Peyer's patch (tissue), 4 donors: ENCODE measurements at regions not wholly inside any gene's neighbourhood (a gene's known extent, or its start where the extent isn't known, plus 50 kb on each side); places are given as distances from the start of the nearest gene placed in this dataset.

Experiments
- DNase-seq, 3 donors: peaks; one replicate each; pipeline ENCODE4 v3.0.0-alpha.2; 2017 to 2019
- H3K27ac ChIP-seq, 4 donors: fragments of 200-600 bp; sonication (generic); one replicate each; pipeline ENCODE4 v1.5.1; 2016 to 2019
- H3K27me3 ChIP-seq, 2 donors: fragments of 200-600 bp; sonication (generic); one replicate each; pipeline ENCODE4 v1.5.1; 2019
- H3K36me3 ChIP-seq, 3 donors: fragments of 200-600 bp; sonication (generic); one replicate each; pipeline ENCODE4 v1.5.1; 2016 to 2019
- H3K4me1 ChIP-seq, 4 donors: fragments of 200-600 bp; sonication (generic); one replicate each; pipeline ENCODE4 v1.5.1; 2016 to 2019
- H3K4me3 ChIP-seq, 4 donors: fragments of 200-600 bp; sonication (generic); 1 replicate in 3 of 4; 2 replicates in 1 of 4; pipeline ENCODE4 v1.5.1; 2016 to 2019; ENCODE audit warnings: mild to moderate bottlenecking in 1 of 4
- H3K9me3 ChIP-seq, 4 donors: fragments of 200-600 bp; sonication (generic); one replicate each; pipeline ENCODE4 v1.5.1; 2016 to 2019; ENCODE audit warnings: mild to moderate bottlenecking in 1 of 4
- CTCF ChIP-seq, 6 experiments: fragments of 450-650 bp in 4 of 6; fragments of 200-600 bp in 2 of 6; sonication (generic) in 1 of 6; IDR thresholded peaks; one replicate each; pipeline ENCODE4 v1.5.1; 2017 to 2019; ENCODE audit warnings: antibody characterized with exemption in 6 of 6, mild to moderate bottlenecking in 3 of 6, moderate library complexity in 1 of 6
- POLR2A ChIP-seq, 2 donors: fragments of 450-650 bp; IDR thresholded peaks; one replicate each; pipeline ENCODE4 v1.5.1; 2017; ENCODE audit warnings: antibody characterized with exemption in 2 of 2, mild to moderate bottlenecking in 2 of 2, moderate library complexity in 2 of 2

DNA sequence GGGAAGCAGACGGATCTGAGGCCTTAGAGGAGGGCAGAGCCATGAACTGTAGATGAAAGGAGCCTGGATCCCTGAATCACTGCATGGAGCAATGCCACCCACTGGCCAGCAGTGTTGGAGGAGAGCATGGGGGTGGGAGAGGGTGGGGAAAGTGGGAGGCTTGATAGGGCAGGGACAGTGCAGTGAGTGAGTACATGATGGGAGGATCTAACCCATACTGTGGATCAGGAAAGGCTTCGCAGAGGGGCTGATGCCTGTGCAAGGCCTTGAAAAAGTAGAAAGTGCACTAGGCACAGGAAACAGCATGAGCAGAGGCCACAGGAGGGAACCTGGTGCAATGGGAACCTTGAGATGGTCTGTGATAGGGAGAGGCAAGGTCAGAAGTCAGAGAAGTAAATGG, 391.9 kb downstream of the PTPRU start:
- no peak overlapping the region for H3K4me3 ChIP-seq
- no peaks in the 10 kb centered on the region for H3K36me3 ChIP-seq
- no peak overlapping the region for H3K27ac ChIP-seq
- H3K27me3 ChIP-seq = no peaks in the 10 kb centered on the region
- DNase-seq = no peak
- H3K4me1 ChIP-seq = no peaks in the 10 kb centered on the region
- no peaks in the 10 kb centered on the region for H3K9me3 ChIP-seq
- TF ChIP-seq POLR2A (IDR thresholded peaks at IDR 0.05) = no peak

- H3K4me1 ChIP-seq = no peaks in the 10 kb centered on the region
- no peaks in the 10 kb centered on the region for H3K36me3 ChIP-seq
- H3K4me3 ChIP-seq = no peak overlapping the region
- DNase-seq = peak in 1 of 3 donors; percentile 8
- H3K9me3 ChIP-seq = no peaks in the 10 kb centered on the region
- no peak overlapping the region for H3K27ac ChIP-seq
- TF ChIP-seq CTCF (IDR thresholded peaks at IDR 0.05) = no peak
- H3K27me3 ChIP-seq = no peaks in the 10 kb centered on the region
These were observed 390.4 kb downstream of the PTPRU start for GRCh38 chr1:29626726-29627125.

GRCh38 chr1:29626066-29626465, 389.7 kb downstream of the PTPRU start:
- H3K36me3 ChIP-seq = no peaks in the 10 kb centered on the region
- H3K27me3 ChIP-seq = no peaks in the 10 kb centered on the region
- H3K4me3 ChIP-seq = no peak overlapping the region
- DNase-seq = no peak
- H3K27ac ChIP-seq = no peak overlapping the region
- TF ChIP-seq POLR2A (IDR thresholded peaks at IDR 0.05) (no peak), CTCF (IDR thresholded peaks at IDR 0.05) (no peak)
- H3K9me3 ChIP-seq = no peaks in the 10 kb centered on the region
- H3K4me1 ChIP-seq = no peaks in the 10 kb centered on the region

DNA sequence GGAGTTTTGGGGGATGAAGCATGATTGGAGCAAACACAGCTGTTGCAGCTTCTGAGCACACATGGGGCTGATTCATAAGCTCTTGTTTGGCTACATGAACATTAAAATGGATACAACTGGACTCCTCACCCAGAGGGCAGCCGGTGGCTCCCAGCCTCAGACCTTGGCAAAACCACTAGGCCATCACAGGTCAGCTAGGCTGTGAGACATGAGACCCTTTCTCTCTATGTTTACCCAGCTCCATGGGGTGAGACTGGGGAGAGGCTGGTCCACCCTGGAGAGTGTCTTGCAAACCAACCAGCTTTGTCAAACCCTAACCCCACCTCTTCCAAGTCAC, 388.7 kb downstream of the PTPRU start:
- DNase-seq = no peak
- H3K4me1 ChIP-seq = no peaks in the 10 kb centered on the region
- H3K9me3 ChIP-seq = no peaks in the 10 kb centered on the region
- H3K27me3 ChIP-seq = no peaks in the 10 kb centered on the region
- TF ChIP-seq POLR2A (IDR thresholded peaks at IDR 0.05) (no peak), CTCF (IDR thresholded peaks at IDR 0.05) (no peak)
- no peaks in the 10 kb centered on the region for H3K36me3 ChIP-seq
- H3K27ac ChIP-seq = no peak overlapping the region
- H3K4me3 ChIP-seq = no peak overlapping the region

DNA sequence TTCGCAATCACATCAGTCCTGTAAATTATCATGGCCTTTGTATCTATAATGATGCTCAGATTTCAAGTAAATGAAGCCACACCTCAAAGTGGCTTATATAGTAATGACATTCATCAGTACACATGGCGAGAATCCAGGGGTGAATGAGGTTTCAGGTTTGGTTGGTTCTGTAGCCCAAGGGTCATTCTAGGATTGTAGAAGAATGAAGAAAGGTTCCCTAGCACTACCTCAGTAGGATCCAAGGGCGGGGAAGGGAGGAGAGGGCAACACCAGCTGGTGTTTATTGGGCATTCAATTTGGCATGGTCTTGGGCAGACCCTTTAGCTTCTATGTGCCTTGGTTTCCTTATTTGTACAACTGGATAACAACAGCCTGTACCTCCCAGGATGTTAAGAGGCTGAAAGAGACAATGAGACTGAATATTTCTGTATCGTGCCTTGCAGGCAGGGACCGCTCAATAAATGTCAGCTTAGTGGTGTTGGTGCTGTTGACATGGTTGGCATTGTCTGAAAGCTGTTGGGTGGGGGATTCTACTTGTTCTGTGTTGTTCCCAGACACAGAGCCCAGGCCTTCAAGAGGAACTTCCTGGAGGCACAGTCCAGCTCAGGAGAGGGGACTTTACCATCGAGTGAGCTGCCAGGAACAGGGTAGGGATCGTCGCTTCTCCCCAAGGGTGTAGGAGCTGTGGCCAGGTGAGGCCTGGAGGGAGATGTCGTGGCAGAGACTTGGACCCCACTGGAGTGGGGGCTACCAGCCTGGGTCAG, 388.2 kb downstream of the PTPRU start:
- no peaks in the 10 kb centered on the region for H3K36me3 ChIP-seq
- H3K4me1 ChIP-seq = no peaks in the 10 kb centered on the region
- DNase-seq = no peak
- no peaks in the 10 kb centered on the region for H3K27me3 ChIP-seq
- H3K4me3 ChIP-seq = no peak overlapping the region
- H3K9me3 ChIP-seq = no peaks in the 10 kb centered on the region
- TF ChIP-seq POLR2A (IDR thresholded peaks at IDR 0.05) (no peak), CTCF (IDR thresholded peaks at IDR 0.05) (no peak)
- no peak overlapping the region for H3K27ac ChIP-seq

GRCh38 chr1:29623501-29623900, 387.2 kb downstream of the PTPRU start:
- H3K4me1 ChIP-seq = no peaks in the 10 kb centered on the region
- no peaks in the 10 kb centered on the region for H3K9me3 ChIP-seq
- H3K27me3 ChIP-seq = no peaks in the 10 kb centered on the region
- no peak for TF ChIP-seq CTCF (IDR thresholded peaks at IDR 0.05)
- no peak for TF ChIP-seq POLR2A (IDR thresholded peaks at IDR 0.05)
- no peak overlapping the region for H3K4me3 ChIP-seq
- DNase-seq = no peak
- H3K36me3 ChIP-seq = no peaks in the 10 kb centered on the region
- H3K27ac ChIP-seq = no peak overlapping the region
